Erythroblast (primary cell): ENCODE measurements at regions not wholly inside any gene's neighbourhood (a gene's known extent, or its start where the extent isn't known, plus 50 kb on each side); places are given as distances from the start of the nearest gene placed in this dataset.

ENCODE experiments used
- DNase-seq, 2 experiments: peaks; one replicate each; lab custom pipeline; 2025; lab: John Stamatoyannopoulos, UW
- GATA1 ChIP-seq: IDR thresholded peaks from 2 replicates; pipeline ENCODE4 v1.6.1; 2011; ENCODE audit warnings: low read depth, mild to moderate bottlenecking, control low read depth, low read length, moderate library complexity
- POLR2A ChIP-seq: IDR thresholded peaks from 2 replicates; pipeline ENCODE4 v1.6.1; 2011; ENCODE audit warnings: mild to moderate bottlenecking, low read length

GRCh38 chrX:10756441-10756840, 136.1 kb upstream of the MID1 start:
- no peak for DNase-seq

DNA sequence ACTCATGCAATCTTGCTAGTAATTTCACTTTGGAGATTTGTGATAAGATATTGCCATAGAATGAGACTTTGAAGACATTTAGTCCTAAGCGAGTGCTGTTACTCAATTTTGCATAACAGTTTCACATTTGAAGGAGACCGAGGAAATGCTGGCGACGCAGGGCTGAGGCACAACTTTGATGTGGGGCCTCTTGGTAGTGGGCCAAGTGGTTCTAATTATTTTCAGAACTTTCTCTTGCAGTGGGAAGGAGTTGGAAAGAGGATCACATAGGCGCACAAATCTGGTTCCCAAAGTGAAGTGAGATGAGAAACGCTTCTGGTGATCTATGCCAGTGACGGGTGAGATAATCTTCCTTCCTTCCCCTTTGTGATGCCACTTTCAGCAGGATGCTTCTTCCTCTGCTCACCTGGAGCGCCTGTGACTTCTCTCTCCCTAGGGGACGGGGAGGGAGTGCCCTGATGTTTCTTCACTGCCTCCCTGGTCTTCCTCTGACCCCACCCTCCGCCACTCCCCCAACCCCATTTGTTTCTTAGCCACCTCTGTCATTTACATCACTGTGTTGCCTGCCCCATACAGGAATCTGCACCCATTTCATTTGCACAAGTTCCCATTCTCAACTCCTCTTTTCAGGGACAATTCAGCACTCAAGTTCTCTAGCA, 138.9 kb upstream of the MID1 start:
- no peak for DNase-seq

More at GRCh38 chrX:10756441-10756840, 136.1 kb upstream of the MID1 start:
- TF ChIP-seq GATA1 (no peak), POLR2A (no peak)

DNA sequence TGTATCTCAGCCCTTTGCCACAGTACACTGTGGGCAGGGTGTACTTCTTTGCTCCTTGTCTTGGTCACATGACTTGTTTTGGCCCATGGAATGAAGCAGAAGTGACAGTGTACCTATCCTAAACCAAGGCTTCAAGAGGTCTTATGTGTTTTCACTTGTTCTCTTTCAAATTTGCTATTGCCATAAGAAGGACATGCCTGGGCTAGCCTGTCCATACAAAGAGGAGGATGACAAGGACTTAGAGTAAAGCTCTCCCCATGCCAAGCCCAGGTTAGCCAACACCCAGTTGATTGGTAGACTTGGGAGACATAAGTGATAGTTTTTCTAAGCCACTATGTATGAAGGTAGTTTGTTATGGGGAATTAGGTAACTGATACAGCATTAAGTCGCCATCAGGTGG, 141.1 kb upstream of the MID1 start:
- TF ChIP-seq POLR2A = no peak
- no peak for TF ChIP-seq GATA1
- peak in 1 of 2 experiments; percentile 0 for DNase-seq

More for the DNA sequence above, 138.9 kb upstream of the MID1 start:
- TF ChIP-seq GATA1 (no peak), POLR2A (no peak)

DNA sequence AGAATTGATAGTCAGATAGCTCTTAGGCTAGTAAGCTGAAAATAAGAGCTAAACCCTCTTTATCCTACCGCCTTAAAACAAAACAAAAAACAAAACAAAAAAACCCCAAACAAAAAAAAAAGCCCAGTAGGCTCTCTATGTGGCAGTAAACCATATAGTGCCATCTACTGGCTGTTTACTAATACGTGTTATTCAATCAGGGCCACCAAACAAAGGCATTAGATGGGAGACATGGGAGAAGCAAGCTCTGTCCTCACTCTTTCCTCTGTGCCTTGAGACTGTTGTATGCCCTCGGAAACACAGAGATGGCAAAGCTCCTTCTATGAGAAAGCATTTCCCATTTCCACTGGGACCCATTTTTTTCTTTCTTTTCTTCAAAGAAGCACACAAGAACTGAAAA, 148.8 kb upstream of the MID1 start:
- TF ChIP-seq POLR2A (no peak), GATA1 (no peak)
- DNase-seq = peak; percentile 3 to 12

- no peak for DNase-seq
- TF ChIP-seq POLR2A (no peak), GATA1 (no peak)
Observed at GRCh38 chrX:10769696-10770619, 149.6 kb upstream of the MID1 start.

DNA sequence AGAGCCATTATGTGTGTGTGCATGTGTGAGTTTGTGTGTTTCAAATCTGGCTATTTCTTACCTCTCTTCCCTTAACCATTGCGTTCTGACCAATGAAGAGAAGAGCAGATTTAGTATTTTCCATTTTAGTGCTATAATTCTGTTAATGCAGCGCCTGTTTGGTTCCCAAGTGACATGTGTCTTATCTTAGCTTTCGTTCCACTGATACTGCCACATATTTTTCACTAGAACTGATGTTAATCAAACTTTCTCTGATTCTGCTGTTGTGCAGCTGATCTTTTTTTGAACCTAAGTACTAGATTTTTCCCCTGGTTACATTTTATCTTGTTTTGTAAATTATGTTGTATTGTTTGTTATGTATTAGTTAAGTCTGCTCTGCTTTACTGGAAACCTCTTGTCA, 152.9 kb upstream of the MID1 start:
- DNase-seq = no peak
- TF ChIP-seq GATA1 (no peak), POLR2A (no peak)

DNA sequence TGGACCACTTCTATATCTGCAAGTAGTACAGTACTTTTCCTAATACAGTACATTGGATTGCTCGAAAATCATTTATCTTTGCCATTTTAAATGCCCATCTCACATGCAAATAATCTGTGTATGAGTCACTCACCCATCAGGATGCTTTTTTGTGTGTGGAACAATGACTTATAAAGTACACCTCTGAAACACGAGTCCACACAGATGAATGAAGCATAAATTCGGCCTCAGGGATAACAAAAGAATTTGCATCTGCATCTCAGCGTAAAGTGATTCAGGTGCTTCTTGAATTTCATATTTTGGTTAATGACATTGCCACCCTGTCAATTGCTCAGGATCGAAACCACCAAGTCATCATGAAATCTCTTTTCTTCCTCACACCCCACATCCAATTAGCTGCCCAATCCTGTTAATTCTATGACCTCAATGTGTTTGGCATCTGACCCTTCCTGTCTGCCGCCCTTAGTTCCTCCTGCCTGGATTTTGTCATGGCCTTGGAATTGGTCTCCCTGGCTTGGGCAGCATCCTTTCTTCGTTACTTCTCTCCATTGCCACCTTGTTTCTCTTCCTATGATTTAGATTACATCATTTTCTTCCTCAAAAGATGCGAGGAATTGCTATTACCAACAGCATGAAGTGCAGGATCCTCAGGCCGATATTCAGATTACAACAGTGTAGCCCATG, 161.6 kb upstream of the MID1 start:
- DNase-seq = no peak
- TF ChIP-seq POLR2A (no peak), GATA1 (no peak)

DNA sequence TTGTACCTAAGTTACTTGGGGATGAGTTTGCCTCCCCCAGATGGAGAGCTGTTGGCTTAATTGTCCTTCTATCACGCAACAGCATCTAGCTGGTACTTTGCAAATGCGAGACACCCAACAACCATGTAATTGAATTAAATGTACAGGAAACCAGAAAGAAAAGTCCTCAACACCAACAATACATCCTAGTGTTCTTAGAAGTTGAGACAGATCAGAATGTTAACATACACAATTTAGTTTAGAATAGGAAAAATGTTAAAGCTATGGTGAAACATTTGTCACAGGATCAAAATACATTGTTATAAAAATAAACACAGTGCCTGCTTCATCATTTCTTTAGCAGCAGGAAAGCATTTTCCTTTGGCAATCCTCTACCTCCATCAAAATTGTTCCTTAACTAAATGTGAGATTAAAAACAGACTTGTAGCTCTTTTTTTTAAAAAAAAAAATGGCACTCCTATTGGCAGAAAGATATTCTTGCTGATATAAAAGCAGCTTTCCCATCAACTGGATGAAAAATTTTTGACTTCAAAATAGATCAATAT, 163.1 kb upstream of the MID1 start:
- TF ChIP-seq POLR2A (no peak), GATA1 (no peak)
- no peak for DNase-seq

DNA sequence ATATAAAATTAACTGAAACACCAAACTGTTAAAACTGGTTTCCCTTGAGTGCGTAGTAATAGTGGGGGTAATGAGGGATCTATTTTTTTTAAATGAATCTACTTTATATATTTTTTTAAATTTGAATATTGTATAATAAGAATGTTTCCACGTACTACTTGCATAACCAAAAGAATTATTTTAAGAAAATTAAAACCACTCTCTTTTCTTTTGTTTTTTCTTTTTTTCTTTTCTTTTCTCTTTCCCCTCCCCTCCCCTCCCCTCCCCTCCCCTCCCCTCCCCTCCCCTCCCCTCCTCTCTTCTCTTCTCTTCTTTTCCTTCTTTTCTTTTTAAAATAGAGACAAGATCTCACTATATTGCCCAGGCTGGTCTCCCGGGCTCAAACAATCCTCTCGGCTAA, 166.9 kb upstream of the MID1 start:
- DNase-seq = no peak
- TF ChIP-seq POLR2A = no peak
- TF ChIP-seq GATA1 = no peak

GRCh38 chrX:10794203-10794630, 173.8 kb upstream of the MID1 start:
- TF ChIP-seq GATA1 = no peak
- no peak for TF ChIP-seq POLR2A
- DNase-seq = no peak

DNA sequence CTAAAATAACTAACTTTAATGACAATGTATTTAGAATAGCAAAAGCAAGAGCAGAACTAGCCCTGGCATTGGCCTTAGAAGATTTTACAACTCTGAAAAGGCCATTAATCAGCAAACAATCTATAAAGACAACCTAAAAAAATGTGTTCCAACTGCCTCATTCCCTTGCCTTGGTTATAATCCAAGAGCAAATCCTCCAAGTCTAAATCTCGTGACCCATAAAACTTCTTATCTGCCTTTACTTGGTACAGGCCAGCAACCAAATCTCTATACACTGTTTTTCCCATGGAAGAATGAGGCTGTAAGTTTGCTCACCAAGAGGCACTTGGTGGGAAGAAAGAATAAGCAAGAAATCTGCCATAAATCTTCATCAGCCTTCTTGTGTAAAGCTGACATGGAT, 175.3 kb upstream of the MID1 start:
- DNase-seq = no peak
- TF ChIP-seq POLR2A (no peak), GATA1 (no peak)

DNA sequence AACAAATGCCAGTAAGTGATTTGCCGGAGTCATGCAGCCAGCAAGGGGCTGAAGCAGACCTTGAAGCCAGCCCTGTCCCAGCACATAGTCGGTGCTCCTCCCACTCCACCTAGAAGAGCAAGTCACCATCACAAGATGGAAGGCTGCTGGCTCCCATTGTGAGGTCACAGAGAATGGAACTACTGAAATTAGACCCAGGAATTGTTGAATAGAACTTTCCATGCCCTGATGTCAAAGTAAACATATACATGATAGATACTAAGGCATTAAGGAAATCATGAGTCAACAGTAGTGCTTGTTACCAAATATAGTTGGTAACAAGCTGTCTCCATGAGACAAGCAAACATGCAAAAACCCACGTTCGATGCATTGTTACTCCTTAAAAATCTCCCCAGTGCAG, 177.1 kb upstream of the MID1 start:
- TF ChIP-seq POLR2A = no peak
- TF ChIP-seq GATA1 = no peak
- no peak for DNase-seq

- DNase-seq = no peak
- TF ChIP-seq POLR2A = no peak
- no peak for TF ChIP-seq GATA1
Observed at GRCh38 chrX:10798041-10798440, 177.7 kb upstream of the MID1 start.

DNA sequence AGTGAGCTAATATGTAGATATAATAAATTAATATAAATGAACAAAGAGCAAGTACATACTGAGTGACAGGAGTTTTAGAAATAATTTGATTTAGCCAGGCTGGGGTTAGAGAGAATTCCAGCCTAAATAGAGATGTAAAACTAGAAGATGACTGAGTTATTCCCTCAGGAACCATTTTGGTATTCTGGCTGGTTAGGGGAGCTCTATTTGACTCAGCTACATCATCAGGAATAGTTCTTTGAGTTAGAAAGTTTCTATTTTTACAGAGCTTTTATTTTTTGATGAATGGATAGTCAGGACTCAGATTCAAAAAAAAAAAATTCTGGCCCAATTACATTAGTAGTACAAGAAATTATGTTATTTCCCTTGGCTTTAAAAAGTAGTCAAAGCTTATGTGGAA, 180.4 kb upstream of the MID1 start:
- DNase-seq = no peak

More for the DNA sequence above, 180.4 kb upstream of the MID1 start:
- TF ChIP-seq POLR2A (no peak), GATA1 (no peak)
